ENCODE measurements at regions not wholly inside any gene's neighbourhood (a gene's known extent, or its start where the extent isn't known, plus 50 kb on each side); places are given as distances from the start of the nearest gene placed in this dataset.

DNA sequence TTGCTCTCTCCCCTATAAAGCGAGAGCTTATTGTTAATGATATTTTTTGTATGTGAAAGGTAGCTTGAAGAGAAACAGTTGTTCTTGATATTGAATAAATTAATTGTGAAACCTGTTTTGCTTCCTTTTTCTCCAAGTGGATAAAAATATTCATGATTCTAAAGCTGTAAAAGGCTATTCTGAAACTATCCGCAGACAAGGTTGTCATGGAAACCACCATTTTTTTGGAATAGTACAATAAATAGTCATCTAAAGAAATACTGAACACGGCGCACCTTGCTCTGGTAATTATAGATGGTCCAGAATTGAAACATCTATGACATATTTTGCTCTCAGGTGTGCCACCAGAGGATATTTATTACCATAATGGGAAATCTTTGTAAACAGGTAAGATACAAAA, 1103.0 kb upstream of the SLC39A10 start:
- no peaks in the 10 kb centered on the region for H3K4me1 ChIP-seq (ENCODE audit: low read depth)
- no peaks in the 10 kb centered on the region for H3K36me3 ChIP-seq
- no peak overlapping the region for H3K4me3 ChIP-seq
- H3K27ac ChIP-seq: no peak overlapping the region
- TF ChIP-seq, protein P1, sequence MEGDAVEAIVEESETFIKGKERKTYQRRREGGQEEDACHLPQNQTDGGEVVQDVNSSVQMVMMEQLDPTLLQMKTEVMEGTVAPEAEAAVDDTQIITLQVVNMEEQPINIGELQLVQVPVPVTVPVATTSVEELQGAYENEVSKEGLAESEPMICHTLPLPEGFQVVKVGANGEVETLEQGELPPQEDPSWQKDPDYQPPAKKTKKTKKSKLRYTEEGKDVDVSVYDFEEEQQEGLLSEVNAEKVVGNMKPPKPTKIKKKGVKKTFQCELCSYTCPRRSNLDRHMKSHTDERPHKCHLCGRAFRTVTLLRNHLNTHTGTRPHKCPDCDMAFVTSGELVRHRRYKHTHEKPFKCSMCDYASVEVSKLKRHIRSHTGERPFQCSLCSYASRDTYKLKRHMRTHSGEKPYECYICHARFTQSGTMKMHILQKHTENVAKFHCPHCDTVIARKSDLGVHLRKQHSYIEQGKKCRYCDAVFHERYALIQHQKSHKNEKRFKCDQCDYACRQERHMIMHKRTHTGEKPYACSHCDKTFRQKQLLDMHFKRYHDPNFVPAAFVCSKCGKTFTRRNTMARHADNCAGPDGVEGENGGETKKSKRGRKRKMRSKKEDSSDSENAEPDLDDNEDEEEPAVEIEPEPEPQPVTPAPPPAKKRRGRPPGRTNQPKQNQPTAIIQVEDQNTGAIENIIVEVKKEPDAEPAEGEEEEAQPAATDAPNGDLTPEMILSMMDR (IDR thresholded peaks at IDR 0.05; ENCODE audit: low read depth, low read length): no peak
- H3K9me3 ChIP-seq (ENCODE audit: low read depth): no peaks in the 10 kb centered on the region
- no peak for DNase-seq (ENCODE audit: low read depth in 1 of 2, low spot score in 1 of 2)
- H3K27me3 ChIP-seq: peaks cover 3% of the 10 kb centered on the region

DNA sequence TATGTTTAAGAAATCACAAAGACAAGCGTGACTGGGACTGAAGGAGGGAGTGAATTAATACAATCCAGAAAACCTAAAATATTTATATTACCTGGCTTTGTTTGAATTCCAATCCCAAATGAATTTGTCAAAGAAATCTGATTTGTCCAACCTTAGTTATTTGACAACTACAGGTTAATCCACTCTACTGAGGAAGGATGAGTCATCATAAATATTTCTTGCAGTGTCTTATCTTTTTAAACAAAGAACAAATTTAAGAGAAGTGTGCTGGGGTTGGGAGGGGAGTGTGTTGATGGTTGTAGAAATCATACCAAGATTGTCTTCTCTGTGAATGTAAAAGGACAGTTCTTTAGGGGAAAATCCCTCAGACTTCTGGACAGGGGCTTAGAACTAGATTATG, 1106.3 kb upstream of the SLC39A10 start:
- no peaks in the 10 kb centered on the region for H3K4me1 ChIP-seq (ENCODE audit: low read depth)
- DNase-seq (ENCODE audit: low read depth in 1 of 2, low spot score in 1 of 2): no peak
- TF ChIP-seq, protein P1 (IDR thresholded peaks at IDR 0.05; ENCODE audit: low read depth, low read length): no peak

DNA sequence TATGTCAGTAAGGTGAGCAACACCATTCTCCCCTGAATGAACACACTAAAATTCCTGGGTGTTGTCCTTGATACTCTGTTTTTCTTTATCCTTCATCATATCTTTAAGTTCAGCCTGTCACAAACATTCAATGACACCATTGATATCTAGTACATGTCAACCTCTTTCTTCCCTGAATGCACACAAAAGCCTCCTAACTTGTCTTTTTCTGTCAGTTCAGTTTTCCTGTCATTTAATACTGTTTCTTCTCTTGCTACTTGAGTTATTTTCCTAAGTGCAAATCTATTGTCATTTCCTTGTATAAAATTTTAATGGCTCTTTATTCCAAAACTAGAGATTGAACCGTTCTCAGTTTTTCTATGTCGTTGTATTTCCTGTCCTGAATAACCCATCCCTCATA, 1107.6 kb upstream of the SLC39A10 start:
- Histone ChIP-seq H3K4me1 (ENCODE audit: low read depth) (no peaks in the 10 kb centered on the region), H3K9me3 (ENCODE audit: low read depth) (no peaks in the 10 kb centered on the region), H3K36me3 (no peaks in the 10 kb centered on the region), H3K27me3 (no peaks in the 10 kb centered on the region), H3K4me3 (no peak overlapping the region), H3K27ac (no peak overlapping the region)
- DNase-seq (ENCODE audit: low read depth in 1 of 2, low spot score in 1 of 2): no peak
- TF ChIP-seq, protein P1 (IDR thresholded peaks at IDR 0.05; ENCODE audit: low read depth, low read length): no peak

More for the DNA sequence above, 1106.3 kb upstream of the SLC39A10 start:
- Histone ChIP-seq H3K27me3 (peaks cover under 1% of the 10 kb centered on the region), H3K27ac (no peak overlapping the region), H3K36me3 (no peaks in the 10 kb centered on the region), H3K9me3 (ENCODE audit: low read depth) (no peaks in the 10 kb centered on the region), H3K4me3 (no peak overlapping the region)

DNA sequence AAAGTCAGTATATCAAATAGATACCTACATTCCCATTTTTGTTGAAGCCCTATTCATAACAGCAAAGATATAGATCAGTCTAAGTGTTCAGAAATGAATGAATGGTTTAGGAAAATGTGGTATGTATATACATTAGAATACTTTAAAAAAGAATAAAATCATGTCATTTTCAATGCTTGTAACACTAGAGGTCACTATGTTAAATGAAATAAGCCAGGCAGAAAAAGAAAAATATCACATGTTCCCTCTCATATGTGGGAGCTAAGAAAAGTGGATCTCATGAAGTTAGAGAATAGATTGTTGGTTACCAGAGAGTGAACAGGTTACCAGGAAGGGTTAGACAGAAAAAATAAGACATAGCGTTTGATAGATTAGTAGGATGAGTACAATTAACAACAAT, 1111.0 kb upstream of the SLC39A10 start:
- DNase-seq (ENCODE audit: low read depth in 1 of 2, low spot score in 1 of 2): no peak
- H3K27ac ChIP-seq: no peak overlapping the region
- H3K4me1 ChIP-seq (ENCODE audit: low read depth): no peaks in the 10 kb centered on the region
- H3K36me3 ChIP-seq: no peaks in the 10 kb centered on the region
- H3K27me3 ChIP-seq: no peaks in the 10 kb centered on the region
- H3K4me3 ChIP-seq: no peak overlapping the region
- no peaks in the 10 kb centered on the region for H3K9me3 ChIP-seq (ENCODE audit: low read depth)
- TF ChIP-seq, protein P1 (IDR thresholded peaks at IDR 0.05; ENCODE audit: low read depth, low read length): no peak

DNA sequence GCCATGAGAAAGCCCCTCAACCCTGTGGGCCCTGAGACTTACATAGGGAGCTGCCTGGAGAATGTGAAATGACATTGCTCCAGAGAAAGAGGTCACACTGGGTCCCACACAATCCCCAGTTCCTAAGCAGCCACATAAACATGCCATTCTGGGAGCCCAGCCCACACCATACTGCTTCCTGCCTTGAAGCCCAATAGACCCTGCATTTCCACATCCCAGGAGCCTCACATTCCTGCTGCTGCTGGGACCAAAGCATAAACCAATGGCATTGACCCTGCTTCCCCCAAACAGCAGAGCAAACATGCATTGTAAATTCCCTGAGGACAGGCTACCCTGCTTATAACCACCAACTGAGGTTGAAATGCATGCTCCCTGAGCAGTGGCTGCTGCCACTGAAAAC, 1117.6 kb upstream of the SLC39A10 start:
- no peak for DNase-seq (ENCODE audit: low read depth in 1 of 2, low spot score in 1 of 2)
- H3K4me3 ChIP-seq: no peak overlapping the region
- no peak overlapping the region for H3K27ac ChIP-seq
- no peaks in the 10 kb centered on the region for H3K36me3 ChIP-seq
- no peaks in the 10 kb centered on the region for H3K9me3 ChIP-seq (ENCODE audit: low read depth)
- TF ChIP-seq, protein P1 (IDR thresholded peaks at IDR 0.05; ENCODE audit: low read depth, low read length): no peak
- no peaks in the 10 kb centered on the region for H3K27me3 ChIP-seq
- H3K4me1 ChIP-seq (ENCODE audit: low read depth): no peaks in the 10 kb centered on the region

DNA sequence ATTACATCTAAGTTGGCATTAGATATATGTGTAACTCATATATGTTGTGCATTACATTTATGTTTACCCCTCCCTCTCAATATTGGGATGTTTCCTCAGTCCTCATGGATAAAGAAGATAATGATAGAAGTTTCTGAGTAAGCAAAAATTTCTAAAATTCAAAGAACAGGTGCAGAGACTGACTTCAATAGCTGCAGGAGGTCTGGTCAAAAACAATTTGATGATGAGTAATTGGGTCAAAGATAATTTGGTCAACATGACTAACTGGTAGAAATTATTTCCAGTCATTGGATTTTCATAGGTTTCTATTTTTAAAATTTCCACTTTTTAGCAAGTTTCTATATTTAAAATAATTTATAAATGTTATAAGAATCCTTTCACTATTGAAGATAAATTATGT, 1130.9 kb upstream of the SLC39A10 start:
- no peak overlapping the region for H3K4me3 ChIP-seq
- H3K27ac ChIP-seq: no peak overlapping the region
- TF ChIP-seq, protein P1 (IDR thresholded peaks at IDR 0.05; ENCODE audit: low read depth, low read length): no peak

More for the DNA sequence above, 1130.9 kb upstream of the SLC39A10 start:
- DNase-seq (ENCODE audit: low read depth in 1 of 2, low spot score in 1 of 2): no peak
- H3K27me3 ChIP-seq: peaks cover 10% of the 10 kb centered on the region
- H3K4me1 ChIP-seq (ENCODE audit: low read depth): no peaks in the 10 kb centered on the region
- no peaks in the 10 kb centered on the region for H3K36me3 ChIP-seq
- H3K9me3 ChIP-seq (ENCODE audit: low read depth): no peaks in the 10 kb centered on the region
